ENCODE measurements at regions not wholly inside any gene's neighbourhood (a gene's known extent, or its start where the extent isn't known, plus 50 kb on each side); places are given as distances from the start of the nearest gene placed in this dataset.

DNA sequence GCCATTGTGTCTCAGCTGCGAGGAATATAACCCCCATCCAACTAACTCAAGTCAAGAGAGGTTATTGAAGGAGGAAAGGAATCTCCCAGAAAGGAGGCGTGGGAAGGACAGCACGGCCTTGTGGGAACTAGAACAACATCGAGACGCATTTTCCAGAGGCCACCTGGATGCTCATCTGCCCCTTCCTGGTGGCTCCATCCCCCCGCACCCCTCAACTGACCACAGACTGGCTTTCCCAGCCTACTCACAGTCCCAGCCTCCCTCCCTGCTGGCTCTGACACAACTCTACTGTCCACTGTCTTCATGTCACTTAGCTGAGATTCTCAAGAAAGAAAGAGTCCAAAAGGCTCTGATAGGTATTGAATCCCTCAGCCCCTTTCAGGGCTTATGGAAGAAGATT is 66.0 kb upstream of the CLMN start:
- no peak overlapping the region for H3K4me3 Mint-ChIP-seq
- ATAC-seq (ENCODE audit: low read depth in 2 of 2): no peak

GRCh38 chr14:95382747-95383146 is 63.0 kb upstream of the CLMN start:
- Mint-ChIP-seq H3K9me3 (peaks cover 0 to 39% (median 21%) of the 10 kb centered on the region in 7 donors), H3K4me3 (no peak overlapping the region), H3K27me3 (peaks cover 5 to 39% (median 8%) of the 10 kb centered on the region in 3 donors), H3K27ac (peak overlapping the region in 1 of 6 donors; percentile 64), H3K4me1 (peaks cover 0 to 5% (median 0%) of the 10 kb centered on the region in 3 donors), H3K36me3 (peaks cover 15 to 35% of the 10 kb centered on the region in 2 donors)
- DNase-seq (no peak), ATAC-seq (ENCODE audit: low read depth in 2 of 2) (no peak)

More for the DNA sequence above, 66.0 kb upstream of the CLMN start:
- Mint-ChIP-seq H3K9me3 (peaks cover 0 to 22% (median 4%) of the 10 kb centered on the region in 7 donors), H3K4me1 (peaks cover 0 to 5% (median 0%) of the 10 kb centered on the region in 3 donors), H3K27ac (peak overlapping the region in 2 of 6 donors; percentile 5 to 26), H3K36me3 (peaks cover 0 to 18% of the 10 kb centered on the region in 2 donors), H3K27me3 (peaks cover 5 to 32% (median 8%) of the 10 kb centered on the region in 3 donors)
- DNase-seq: no peak

DNA sequence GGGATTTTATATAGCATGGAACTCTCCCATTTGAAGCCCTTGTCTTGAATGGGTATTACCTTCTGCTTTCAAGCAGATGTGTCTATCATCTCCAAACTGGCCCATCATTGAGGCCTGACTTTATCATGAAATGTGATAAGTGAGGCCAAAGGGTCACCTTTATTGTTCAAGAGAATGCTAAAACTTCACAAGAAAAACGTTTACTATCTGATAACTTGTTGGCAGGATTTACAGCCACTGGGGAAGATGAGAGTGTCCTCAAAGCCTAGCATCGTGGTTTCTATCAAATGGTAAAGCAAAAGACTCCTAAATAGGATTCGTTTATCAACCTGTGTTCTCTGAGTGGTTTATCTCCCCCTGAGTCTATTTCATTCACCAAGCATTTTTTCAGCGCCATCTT is 62.0 kb upstream of the CLMN start:
- Mint-ChIP-seq H3K4me3 (no peak overlapping the region), H3K27me3 (peaks cover 0 to 30% (median under 1%) of the 10 kb centered on the region in 3 donors), H3K4me1 (peaks cover 0 to 5% (median 0%) of the 10 kb centered on the region in 3 donors), H3K36me3 (peaks cover 15 to 35% of the 10 kb centered on the region in 2 donors), H3K9me3 (peaks cover 0 to 39% (median 21%) of the 10 kb centered on the region in 7 donors), H3K27ac (no peak overlapping the region)
- ATAC-seq (ENCODE audit: low read depth in 2 of 2): no peak
- no peak for DNase-seq

DNA sequence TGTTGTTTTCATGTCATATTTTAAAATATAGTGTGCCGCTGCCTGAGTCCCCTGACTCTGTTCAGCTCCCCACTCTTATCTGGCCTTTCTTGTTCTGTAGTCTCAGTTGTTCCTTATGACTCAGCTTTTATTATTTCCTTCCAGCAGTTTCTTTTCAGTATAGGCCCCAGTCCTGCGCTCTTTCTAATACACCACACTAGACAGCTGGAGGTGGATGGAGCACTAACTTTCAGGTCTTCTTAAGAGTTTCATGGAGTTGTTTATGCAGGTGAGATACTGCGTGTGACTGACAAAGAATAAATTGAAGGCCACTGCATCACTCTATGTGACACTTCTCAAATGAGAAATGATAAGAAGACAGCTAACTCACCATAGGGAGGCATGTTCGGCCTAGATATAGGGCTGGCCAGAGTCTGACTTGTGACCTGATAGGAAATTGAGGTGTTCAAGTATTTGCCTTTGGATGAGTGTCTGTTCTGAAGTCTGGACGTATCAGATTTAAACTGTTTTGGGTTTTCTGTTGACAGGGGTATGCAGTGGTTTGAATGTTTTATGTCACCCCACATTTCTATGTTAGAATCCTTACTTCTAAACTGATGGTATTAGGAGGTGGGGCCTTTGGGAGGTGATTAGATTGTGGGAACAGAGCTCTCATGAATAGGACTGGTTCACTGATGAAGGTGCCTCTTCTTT is 60.8 kb upstream of the CLMN start:
- DNase-seq (no peak), ATAC-seq (ENCODE audit: low read depth in 2 of 2) (no peak)
- H3K27me3 Mint-ChIP-seq: peaks cover 0 to 36% (median 0%) of the 10 kb centered on the region in 3 donors
- H3K27ac Mint-ChIP-seq: no peak overlapping the region
- H3K9me3 Mint-ChIP-seq: peaks cover 0 to 39% (median 21%) of the 10 kb centered on the region in 7 donors
- peaks cover 0 to 9% (median 0%) of the 10 kb centered on the region in 3 donors for H3K4me1 Mint-ChIP-seq
- no peak overlapping the region for H3K4me3 Mint-ChIP-seq
- H3K36me3 Mint-ChIP-seq: peaks cover 15 to 35% of the 10 kb centered on the region in 2 donors

GRCh38 chr14:95379634-95380033 is 59.9 kb upstream of the CLMN start:
- no peak for DNase-seq
- H3K27ac Mint-ChIP-seq: peak overlapping the region in 1 of 6 donors; percentile 90
- peaks cover 0 to 33% (median 0%) of the 10 kb centered on the region in 3 donors for H3K27me3 Mint-ChIP-seq
- H3K4me1 Mint-ChIP-seq: peaks cover 0 to 6% (median 0%) of the 10 kb centered on the region in 3 donors
- peaks cover 15 to 35% of the 10 kb centered on the region in 2 donors for H3K36me3 Mint-ChIP-seq
- ATAC-seq (ENCODE audit: low read depth in 2 of 2): no peak
- H3K4me3 Mint-ChIP-seq: no peak overlapping the region
- H3K9me3 Mint-ChIP-seq: peaks cover 0 to 39% (median 21%) of the 10 kb centered on the region in 7 donors

DNA sequence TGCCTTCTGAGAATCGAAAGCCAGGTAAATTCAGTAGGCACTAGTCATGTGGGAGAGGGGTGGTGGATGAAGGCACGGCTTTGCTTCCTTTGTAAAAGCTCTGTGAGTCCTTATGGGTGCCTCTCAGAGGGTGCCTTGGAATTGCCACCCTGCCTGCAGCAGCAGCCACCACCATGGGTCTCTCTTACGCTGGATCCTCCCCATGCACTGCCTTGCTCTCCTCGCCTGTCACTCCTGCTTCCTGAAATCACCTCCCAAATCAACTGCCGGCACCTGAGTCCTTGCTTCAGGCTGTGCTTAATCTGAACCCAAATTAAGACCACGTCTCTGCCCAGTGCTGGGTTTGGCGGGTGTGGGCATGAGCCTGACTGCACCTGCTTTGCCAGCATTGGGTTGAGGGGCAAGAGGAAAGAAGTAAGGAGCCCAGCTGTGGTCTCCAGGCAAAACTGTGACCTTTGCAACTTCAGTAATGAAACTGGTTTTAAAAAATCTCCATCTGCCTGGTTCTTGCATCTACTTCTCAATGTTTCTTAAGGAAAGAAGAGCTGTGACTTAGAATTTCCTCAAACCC is 55.9 kb upstream of the CLMN start:
- Mint-ChIP-seq H3K36me3 (peaks cover 15 to 21% of the 10 kb centered on the region in 2 donors), H3K4me1 (peaks cover 4 to 17% (median 7%) of the 10 kb centered on the region in 3 donors), H3K27ac (peak overlapping the region in 1 of 6 donors; percentile 21), H3K4me3 (no peak overlapping the region), H3K9me3 (peaks cover 0 to 27% (median 20%) of the 10 kb centered on the region in 7 donors), H3K27me3 (peaks cover 0 to 35% (median 0%) of the 10 kb centered on the region in 3 donors)
- no peak for ATAC-seq (ENCODE audit: low read depth in 2 of 2)
- no peak for DNase-seq

- Mint-ChIP-seq H3K9me3 (peaks cover 0 to 15% (median 9%) of the 10 kb centered on the region in 7 donors), H3K27ac (no peak overlapping the region), H3K36me3 (peaks cover 7 to 9% of the 10 kb centered on the region in 2 donors), H3K27me3 (peaks cover 0 to 35% (median 0%) of the 10 kb centered on the region in 3 donors), H3K4me3 (no peak overlapping the region), H3K4me1 (peaks cover 8 to 18% (median 14%) of the 10 kb centered on the region in 3 donors)
- ATAC-seq (ENCODE audit: low read depth in 2 of 2) (no peak), DNase-seq (no peak)
These were observed 54.7 kb upstream of the CLMN start for GRCh38 chr14:95374239-95374997.

- H3K4me3 Mint-ChIP-seq: peak overlapping the region in 1 of 8 donors; percentile 5
- peaks cover 12 to 14% (median 14%) of the 10 kb centered on the region in 3 donors for H3K4me1 Mint-ChIP-seq
- H3K9me3 Mint-ChIP-seq: no peaks in the 10 kb centered on the region
- DNase-seq (no peak), ATAC-seq (ENCODE audit: low read depth in 2 of 2) (no peak)
- H3K27me3 Mint-ChIP-seq: peaks cover 0 to 15% (median 14%) of the 10 kb centered on the region in 3 donors
- no peak overlapping the region for H3K27ac Mint-ChIP-seq
- no peaks in the 10 kb centered on the region for H3K36me3 Mint-ChIP-seq
These were observed 50.4 kb upstream of the CLMN start for GRCh38 chr14:95370076-95370475.
